ENCODE measurements at regions not wholly inside any gene's neighbourhood (a gene's known extent, or its start where the extent isn't known, plus 50 kb on each side); places are given as distances from the start of the nearest gene placed in this dataset.
"Not testable (repeated sequence)": the region's sequence is repeated elsewhere in the genome, so short reads cannot be mapped to it uniquely, and the experiment has no call there.

- DNase-seq, result no peak
Measured at GRCh38 chr7:17558558-17559332, 260.3 kb downstream of the AHR start.

GRCh38 chr7:17559388-17559787 is 260.9 kb downstream of the AHR start:
- DNase-seq, result no peak

- no peak for DNase-seq
Measured at GRCh38 chr7:17560516-17560915, 262.1 kb downstream of the AHR start.

- no peak for DNase-seq
Measured at GRCh38 chr7:17560966-17561365, 262.5 kb downstream of the AHR start.

- DNase-seq, result peak; percentile 99
Measured at GRCh38 chr7:17564678-17565212, 266.3 kb downstream of the AHR start.

GRCh38 chr7:17580141-17580540 is 281.7 kb downstream of the AHR start:
- DNase-seq, result no peak

GRCh38 chr7:17580856-17581255 is 282.4 kb downstream of the AHR start:
- no peak for DNase-seq

- DNase-seq, result no peak
Measured at GRCh38 chr7:17581301-17581700, 282.8 kb downstream of the AHR start.

- DNase-seq, result not testable (repeated sequence)
Measured at GRCh38 chr7:17582696-17583095, 284.2 kb downstream of the AHR start.

- DNase-seq, result no peak
Measured at GRCh38 chr7:17583786-17584185, 285.3 kb downstream of the AHR start.

- DNase-seq, result no peak
Measured at GRCh38 chr7:17584822-17585221, 286.4 kb downstream of the AHR start.

- no peak for DNase-seq
Measured at GRCh38 chr7:17586711-17587110, 288.3 kb downstream of the AHR start.

- DNase-seq, result no peak
Measured at GRCh38 chr7:17588730-17589129, 290.3 kb downstream of the AHR start.

GRCh38 chr7:17589671-17590070 is 291.2 kb downstream of the AHR start:
- DNase-seq, result no peak

GRCh38 chr7:17590221-17590620 is 291.8 kb downstream of the AHR start:
- DNase-seq, result no peak

- no peak for DNase-seq
Measured at GRCh38 chr7:17593819-17594419, 295.5 kb downstream of the AHR start.

- DNase-seq, result no peak
Measured at GRCh38 chr7:17595546-17595945, 297.1 kb downstream of the AHR start.

- DNase-seq, result no peak
Measured at GRCh38 chr7:17598305-17598704, 299.9 kb downstream of the AHR start.

GRCh38 chr7:17598846-17599245 is 300.4 kb downstream of the AHR start:
- no peak for DNase-seq

- DNase-seq, result no peak
Measured at GRCh38 chr7:17599733-17600339, 301.4 kb downstream of the AHR start.

GRCh38 chr7:17600340-17600752 is 301.9 kb downstream of the AHR start:
- no peak for DNase-seq

GRCh38 chr7:17601921-17602320 is 303.5 kb downstream of the AHR start:
- no peak for DNase-seq

- peak; percentile 53 for DNase-seq
Measured at GRCh38 chr7:17608114-17608833, 309.8 kb downstream of the AHR start.

All from MV-4-11 (cell line).